T47D (cell line): ENCODE measurements at regions not wholly inside any gene's neighbourhood (a gene's known extent, or its start where the extent isn't known, plus 50 kb on each side); places are given as distances from the start of the nearest gene placed in this dataset.

Experiments
- DNase-seq, 2 experiments: peaks; one replicate each; pipeline versions ENCODE4 v3.0.0 to v3.0.0-alpha.2; 2011 to 2012; ENCODE audit warnings: low read depth in 1 of 2, low spot score in 1 of 2
- JUND ChIP-seq: IDR thresholded peaks from 2 replicates; pipeline ENCODE4 v1.6.1; 2012; ENCODE audit warnings: low read depth
- in situ Hi-C: cut with HindIII; loops from 2 replicates; pipeline ENCODE4 v1.10.0; 2016; ENCODE audit warnings: low sequenced_read_pairs, low pct_unique_long_range_greater_than_20kb

GRCh38 chr14:38882533-38882932 lies 220.5 kb downstream of the SEC23A start:
- TF ChIP-seq JUND: no peak
- DNase-seq: no peak
- in situ Hi-C loops: no loop called here

GRCh38 chr14:38880643-38881524 lies 222.2 kb downstream of the SEC23A start:
- no peak for TF ChIP-seq JUND
- no peak for DNase-seq
- in situ Hi-C loops: no loop called here

- TF ChIP-seq JUND: no peak
- no peak for DNase-seq
- in situ Hi-C loops: no loop called here
These were observed 225.2 kb downstream of the SEC23A start for GRCh38 chr14:38877744-38878388.

GRCh38 chr14:38874721-38875120 lies 228.3 kb downstream of the SEC23A start:
- TF ChIP-seq JUND: no peak
- in situ Hi-C loops: no loop called here
- no peak for DNase-seq

- DNase-seq: no peak
- in situ Hi-C loops: no loop called here
- no peak for TF ChIP-seq JUND
These were observed 229.0 kb downstream of the SEC23A start for GRCh38 chr14:38873941-38874612.

GRCh38 chr14:38870296-38870836 lies 232.7 kb downstream of the SEC23A start:
- in situ Hi-C loops: no loop called here

GRCh38 chr14:38868399-38869290 lies 234.4 kb downstream of the SEC23A start:
- TF ChIP-seq JUND: no peak
- in situ Hi-C loops: no loop called here
- DNase-seq: peak in 1 of 2 experiments; percentile 10

More at GRCh38 chr14:38870296-38870836, 232.7 kb downstream of the SEC23A start:
- no peak for TF ChIP-seq JUND
- no peak for DNase-seq

GRCh38 chr14:38867561-38868150 lies 235.4 kb downstream of the SEC23A start:
- no peak for TF ChIP-seq JUND
- in situ Hi-C loops: no loop called here
- DNase-seq: peak in 1 of 2 experiments; percentile 86

- in situ Hi-C loops: no loop called here
These were observed 236.6 kb downstream of the SEC23A start for GRCh38 chr14:38866461-38866860.

GRCh38 chr14:38862366-38862765 lies 240.7 kb downstream of the SEC23A start:
- TF ChIP-seq JUND: no peak
- DNase-seq: no peak
- in situ Hi-C loops: no loop called here

More at GRCh38 chr14:38866461-38866860, 236.6 kb downstream of the SEC23A start:
- DNase-seq: peak in 1 of 2 experiments; percentile 9
- no peak for TF ChIP-seq JUND

- in situ Hi-C loops: no loop called here
- no peak for TF ChIP-seq JUND
- DNase-seq: no peak
These were observed 242.5 kb downstream of the SEC23A start for GRCh38 chr14:38860530-38860929.
